D721Med (cell line): ENCODE measurements at regions not wholly inside any gene's neighbourhood (a gene's known extent, or its start where the extent isn't known, plus 50 kb on each side); places are given as distances from the start of the nearest gene placed in this dataset.

Experiments
- DNase-seq: peaks from one replicate; pipeline ENCODE4 v3.0.0; 2011; ENCODE audit warnings: low spot score; ENCODE audit not compliant: insufficient read length
- FAIRE-seq: peaks from 2 replicates; lab custom pipeline; 2011; peaks lifted over from hg19 to GRCh38; lab: Jason Lieb, UNC
- CTCF ChIP-seq: IDR thresholded peaks from 2 replicates; pipeline ENCODE4 v1.5.1; 2012; ENCODE audit warnings: mild to moderate bottlenecking, control low read depth; ENCODE audit not compliant: insufficient read depth; ENCODE audit errors: missing control alignments

- no peak for FAIRE-seq
- no peak for TF ChIP-seq CTCF
- no peak for DNase-seq
Observed at GRCh38 chr3:144544871-144545270, 573.2 kb downstream of the DIPK2A start.

GRCh38 chr3:144546539-144546938 is 574.9 kb downstream of the DIPK2A start:
- FAIRE-seq (no peak), DNase-seq (no peak)
- TF ChIP-seq CTCF = no peak

- TF ChIP-seq CTCF = no peak
- FAIRE-seq (no peak), DNase-seq (no peak)
Observed at GRCh38 chr3:144548346-144548745, 576.7 kb downstream of the DIPK2A start.

- no peak for DNase-seq
- no peak for FAIRE-seq
Observed at GRCh38 chr3:144549166-144549565, 577.5 kb downstream of the DIPK2A start.

GRCh38 chr3:144552346-144553057 is 580.9 kb downstream of the DIPK2A start:
- DNase-seq (no peak), FAIRE-seq (no peak)
- no peak for TF ChIP-seq CTCF

More at GRCh38 chr3:144549166-144549565, 577.5 kb downstream of the DIPK2A start:
- TF ChIP-seq CTCF = no peak

GRCh38 chr3:144553301-144553700 is 581.7 kb downstream of the DIPK2A start:
- FAIRE-seq (no peak), DNase-seq (no peak)
- no peak for TF ChIP-seq CTCF

- TF ChIP-seq CTCF = no peak
- FAIRE-seq (no peak), DNase-seq (no peak)
Observed at GRCh38 chr3:144554889-144555288, 583.3 kb downstream of the DIPK2A start.
